ENCODE measurements at regions not wholly inside any gene's neighbourhood (a gene's known extent, or its start where the extent isn't known, plus 50 kb on each side); places are given as distances from the start of the nearest gene placed in this dataset.

DNA sequence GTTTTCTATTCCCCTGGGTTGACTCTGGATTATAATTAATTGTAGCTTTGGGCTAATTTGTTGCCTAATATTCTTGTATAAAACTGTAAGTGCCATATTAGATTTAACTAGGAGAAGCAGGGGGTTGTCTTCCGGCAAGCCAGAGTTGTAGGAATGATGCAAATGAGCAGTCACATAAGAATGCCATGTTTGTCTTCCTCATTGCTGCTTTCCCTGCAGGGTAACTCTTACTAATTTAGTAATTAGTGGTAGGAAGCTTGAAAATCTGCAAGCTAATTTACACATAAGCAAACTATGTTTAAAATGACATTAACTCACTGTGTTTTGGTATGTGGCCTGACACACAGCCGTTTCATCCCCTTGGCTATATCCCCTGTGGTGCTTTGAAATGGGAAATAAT lies 527.8 kb downstream of the KCTD16 start:
- TF ChIP-seq TAF1 (IDR thresholded peaks at IDR 0.05; ENCODE audit: borderline replicate concordance, insufficient read depth, low read length): no peak
- TF ChIP-seq POLR2AphosphoS5 (IDR thresholded peaks at IDR 0.05; ENCODE audit: low read depth, low read length): no peak
- TF ChIP-seq, protein P1, sequence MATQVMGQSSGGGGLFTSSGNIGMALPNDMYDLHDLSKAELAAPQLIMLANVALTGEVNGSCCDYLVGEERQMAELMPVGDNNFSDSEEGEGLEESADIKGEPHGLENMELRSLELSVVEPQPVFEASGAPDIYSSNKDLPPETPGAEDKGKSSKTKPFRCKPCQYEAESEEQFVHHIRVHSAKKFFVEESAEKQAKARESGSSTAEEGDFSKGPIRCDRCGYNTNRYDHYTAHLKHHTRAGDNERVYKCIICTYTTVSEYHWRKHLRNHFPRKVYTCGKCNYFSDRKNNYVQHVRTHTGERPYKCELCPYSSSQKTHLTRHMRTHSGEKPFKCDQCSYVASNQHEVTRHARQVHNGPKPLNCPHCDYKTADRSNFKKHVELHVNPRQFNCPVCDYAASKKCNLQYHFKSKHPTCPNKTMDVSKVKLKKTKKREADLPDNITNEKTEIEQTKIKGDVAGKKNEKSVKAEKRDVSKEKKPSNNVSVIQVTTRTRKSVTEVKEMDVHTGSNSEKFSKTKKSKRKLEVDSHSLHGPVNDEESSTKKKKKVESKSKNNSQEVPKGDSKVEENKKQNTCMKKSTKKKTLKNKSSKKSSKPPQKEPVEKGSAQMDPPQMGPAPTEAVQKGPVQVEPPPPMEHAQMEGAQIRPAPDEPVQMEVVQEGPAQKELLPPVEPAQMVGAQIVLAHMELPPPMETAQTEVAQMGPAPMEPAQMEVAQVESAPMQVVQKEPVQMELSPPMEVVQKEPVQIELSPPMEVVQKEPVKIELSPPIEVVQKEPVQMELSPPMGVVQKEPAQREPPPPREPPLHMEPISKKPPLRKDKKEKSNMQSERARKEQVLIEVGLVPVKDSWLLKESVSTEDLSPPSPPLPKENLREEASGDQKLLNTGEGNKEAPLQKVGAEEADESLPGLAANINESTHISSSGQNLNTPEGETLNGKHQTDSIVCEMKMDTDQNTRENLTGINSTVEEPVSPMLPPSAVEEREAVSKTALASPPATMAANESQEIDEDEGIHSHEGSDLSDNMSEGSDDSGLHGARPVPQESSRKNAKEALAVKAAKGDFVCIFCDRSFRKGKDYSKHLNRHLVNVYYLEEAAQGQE (IDR thresholded peaks at IDR 0.05; ENCODE audit: insufficient read depth in 1 of 2, low read depth in 2 of 2, low read length in 2 of 2): no peak
- TF ChIP-seq FOXP2 (optimal IDR thresholded peaks at IDR 0.05; ENCODE audit: borderline replicate concordance, extremely low read depth, extremely low read length, insufficient read depth): no peak
- TF ChIP-seq SIN3A (IDR thresholded peaks at IDR 0.05; ENCODE audit: borderline replicate concordance, insufficient read depth, low read length): no peak

DNA sequence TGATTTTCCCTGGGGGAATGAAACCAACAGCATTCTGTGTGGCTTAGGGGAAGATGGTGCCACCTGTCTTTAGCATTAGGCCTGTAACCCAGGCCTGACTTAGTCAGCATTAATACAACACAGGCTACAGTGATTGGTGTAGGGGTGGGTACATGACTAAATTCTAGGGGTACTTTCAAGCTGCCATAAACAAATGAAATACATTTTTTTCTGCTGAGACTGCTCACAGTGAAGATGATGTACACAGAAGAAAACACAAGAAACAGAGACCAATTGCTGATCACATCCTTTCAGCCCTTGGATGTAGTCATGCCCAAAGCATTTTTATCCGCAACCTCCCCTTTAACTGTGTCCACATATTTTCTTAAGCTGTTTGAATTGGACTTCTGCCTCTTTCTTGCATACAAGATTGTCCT lies 527.2 kb downstream of the KCTD16 start:
- no peak for TF ChIP-seq POLR2AphosphoS5 (IDR thresholded peaks at IDR 0.05; ENCODE audit: low read depth, low read length)
- TF ChIP-seq SIN3A (IDR thresholded peaks at IDR 0.05; ENCODE audit: borderline replicate concordance, insufficient read depth, low read length): no peak
- TF ChIP-seq, protein P1 (IDR thresholded peaks at IDR 0.05; ENCODE audit: insufficient read depth in 1 of 2, low read depth in 2 of 2, low read length in 2 of 2): no peak
- TF ChIP-seq TAF1 (IDR thresholded peaks at IDR 0.05; ENCODE audit: borderline replicate concordance, insufficient read depth, low read length): no peak
- TF ChIP-seq FOXP2 (optimal IDR thresholded peaks at IDR 0.05; ENCODE audit: borderline replicate concordance, extremely low read depth, extremely low read length, insufficient read depth): no peak

DNA sequence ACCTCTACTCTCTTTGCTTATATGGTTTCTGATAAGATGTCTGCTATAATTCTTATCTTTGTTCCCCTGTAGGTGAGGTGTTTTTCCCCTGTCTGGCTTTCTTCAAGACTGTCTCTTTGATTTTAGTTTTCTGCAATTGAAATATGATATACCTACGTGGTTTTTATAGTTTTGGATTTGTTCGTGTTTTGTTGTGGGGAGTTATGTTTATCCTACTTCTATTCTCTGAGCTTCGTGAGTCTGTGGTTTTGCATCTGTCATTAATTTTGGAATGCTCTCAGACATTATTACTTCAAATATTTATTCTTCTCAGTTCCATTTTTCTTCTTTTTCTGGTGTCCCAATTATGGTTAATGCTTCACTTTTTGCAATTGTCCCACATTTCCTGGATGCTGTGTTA lies 521.3 kb downstream of the KCTD16 start:
- TF ChIP-seq POLR2AphosphoS5 (IDR thresholded peaks at IDR 0.05; ENCODE audit: low read depth, low read length): no peak
- TF ChIP-seq TAF1 (IDR thresholded peaks at IDR 0.05; ENCODE audit: borderline replicate concordance, insufficient read depth, low read length): no peak
- no peak for TF ChIP-seq SIN3A (IDR thresholded peaks at IDR 0.05; ENCODE audit: borderline replicate concordance, insufficient read depth, low read length)
- TF ChIP-seq FOXP2 (optimal IDR thresholded peaks at IDR 0.05; ENCODE audit: borderline replicate concordance, extremely low read depth, extremely low read length, insufficient read depth): no peak
- TF ChIP-seq, protein P1 (IDR thresholded peaks at IDR 0.05; ENCODE audit: insufficient read depth in 1 of 2, low read depth in 2 of 2, low read length in 2 of 2): no peak

DNA sequence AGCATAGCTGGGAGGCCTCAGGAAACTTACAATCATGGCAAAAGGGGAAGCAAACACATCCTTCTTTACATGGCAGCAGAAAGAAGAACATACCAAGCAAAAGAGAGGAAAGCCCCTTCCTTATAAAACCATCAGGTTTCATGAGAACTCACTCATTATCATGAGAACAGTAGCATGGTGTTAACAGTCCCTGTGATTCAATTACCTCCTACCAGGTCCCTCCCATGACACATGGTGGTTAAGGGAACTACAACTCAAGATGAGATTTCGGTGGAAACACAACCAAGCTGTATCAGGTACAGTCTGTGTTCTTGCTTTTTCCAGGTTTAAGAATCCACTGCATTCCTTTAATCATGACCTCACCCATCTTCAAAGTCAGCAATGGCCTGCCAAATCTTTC lies 514.2 kb downstream of the KCTD16 start:
- TF ChIP-seq TAF1 (IDR thresholded peaks at IDR 0.05; ENCODE audit: borderline replicate concordance, insufficient read depth, low read length) (no peak), FOXP2 (optimal IDR thresholded peaks at IDR 0.05; ENCODE audit: borderline replicate concordance, extremely low read depth, extremely low read length, insufficient read depth) (no peak), SIN3A (IDR thresholded peaks at IDR 0.05; ENCODE audit: borderline replicate concordance, insufficient read depth, low read length) (no peak), POLR2AphosphoS5 (IDR thresholded peaks at IDR 0.05; ENCODE audit: low read depth, low read length) (no peak)
- TF ChIP-seq, protein P1 (IDR thresholded peaks at IDR 0.05; ENCODE audit: insufficient read depth in 1 of 2, low read depth in 2 of 2, low read length in 2 of 2): no peak

DNA sequence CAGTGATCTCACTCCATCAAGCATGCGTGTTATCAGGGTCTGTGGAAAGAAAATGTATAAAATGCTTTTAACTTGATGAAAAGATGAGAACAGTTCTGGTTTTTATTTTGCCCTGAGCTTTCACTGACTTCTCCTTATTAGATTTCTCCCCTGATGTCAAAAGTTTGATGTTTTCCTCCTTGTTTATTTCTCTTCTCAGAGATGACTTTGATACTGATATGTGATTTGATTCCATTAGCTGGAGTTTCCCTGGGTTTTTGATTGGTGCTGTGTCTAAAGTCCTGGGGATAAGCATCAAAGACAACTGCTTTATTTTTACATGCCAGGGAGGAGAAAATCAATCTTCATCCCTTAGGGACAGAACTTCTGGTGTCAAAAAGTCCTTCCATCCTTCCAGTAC lies 510.0 kb downstream of the KCTD16 start:
- TF ChIP-seq, protein P1 (IDR thresholded peaks at IDR 0.05; ENCODE audit: insufficient read depth in 1 of 2, low read depth in 2 of 2, low read length in 2 of 2): no peak
- TF ChIP-seq TAF1 (IDR thresholded peaks at IDR 0.05; ENCODE audit: borderline replicate concordance, insufficient read depth, low read length): no peak
- TF ChIP-seq SIN3A (IDR thresholded peaks at IDR 0.05; ENCODE audit: borderline replicate concordance, insufficient read depth, low read length): no peak
- TF ChIP-seq FOXP2 (optimal IDR thresholded peaks at IDR 0.05; ENCODE audit: borderline replicate concordance, extremely low read depth, extremely low read length, insufficient read depth): no peak
- no peak for TF ChIP-seq POLR2AphosphoS5 (IDR thresholded peaks at IDR 0.05; ENCODE audit: low read depth, low read length)
